Posterior cingulate gyrus (tissue), 11 donors: ENCODE measurements at regions not wholly inside any gene's neighbourhood (a gene's known extent, or its start where the extent isn't known, plus 50 kb on each side); places are given as distances from the start of the nearest gene placed in this dataset.
A peak's percentile ranks its signal among the peaks of the same experiment; 100 is the strongest.
"Not testable (repeated sequence)": the region's sequence is repeated elsewhere in the genome, so short reads cannot be mapped to it uniquely, and the experiment has no call there.

ENCODE experiments used
- DNase-seq, 10 donors: peaks; one replicate each; pipeline versions ENCODE4 v3.0.0 to v3.0.0-alpha.2; 2020 to 2021; ENCODE audit warnings: mixed read lengths in 3 of 10
- intact Hi-C: fragments of 100-400 bp; cut with DNase I; formaldehyde crosslinking; loops from one replicate; pipeline ENCODE4 v1.15.1; 2023

GRCh38 chr5:50898966-50899365 is 232.5 kb downstream of the PARP8 start:
- no peak for DNase-seq

GRCh38 chr5:50900952-50901510 is 234.6 kb downstream of the PARP8 start:
- no peak for DNase-seq
- intact Hi-C loops: no loop called here

More at GRCh38 chr5:50898966-50899365, 232.5 kb downstream of the PARP8 start:
- intact Hi-C loops: no loop called here

DNA sequence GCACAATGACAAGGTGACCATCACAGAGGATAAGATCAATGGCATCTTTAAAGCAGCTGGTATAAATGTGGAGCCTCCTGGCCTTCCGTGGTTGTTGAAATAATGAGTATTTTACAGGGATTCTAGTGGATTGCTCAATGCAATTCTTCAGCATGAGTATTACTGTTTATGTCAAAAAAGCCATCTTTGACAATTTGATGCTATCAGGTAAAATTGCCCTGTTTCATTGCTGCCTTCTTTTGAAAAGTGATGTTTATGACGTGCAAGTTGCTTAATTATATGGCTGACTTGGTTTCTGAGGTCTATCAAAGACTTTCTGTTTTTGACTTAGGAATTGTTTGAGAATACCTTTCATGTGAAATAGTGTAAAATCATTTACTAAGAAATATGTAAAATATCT is 237.2 kb downstream of the PARP8 start:
- intact Hi-C loops: no loop called here
- DNase-seq: no peak

DNA sequence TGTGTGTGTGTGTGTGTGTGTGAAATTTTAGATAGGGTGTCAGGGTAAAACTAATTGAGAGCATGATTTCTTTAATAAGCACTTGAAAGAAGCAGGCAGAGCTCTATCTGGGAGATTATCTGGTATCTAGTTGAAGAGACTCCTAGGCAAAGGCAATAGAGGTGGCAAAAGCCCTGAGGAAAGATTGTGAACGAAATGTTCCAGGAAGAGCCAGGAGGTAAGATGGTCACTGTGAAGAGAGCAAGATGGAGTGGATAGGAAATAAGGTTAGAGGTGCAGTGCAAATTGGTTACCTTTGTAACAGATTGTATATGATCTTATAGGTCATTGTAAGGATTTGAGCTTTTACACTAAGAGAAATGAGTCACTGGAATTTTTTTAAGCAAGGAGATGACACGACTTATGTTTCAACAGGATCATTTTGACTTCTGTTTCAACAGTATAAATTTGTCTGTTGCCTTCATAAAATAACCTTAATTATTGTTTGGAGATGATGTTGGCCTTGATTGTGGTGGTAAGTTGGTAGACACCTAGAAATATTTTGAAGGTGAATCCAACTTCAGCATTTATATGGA is 239.6 kb downstream of the PARP8 start:
- DNase-seq: no peak
- intact Hi-C loops: no loop called here

- peak in 2 of 10 donors; percentile 60 to 70 for DNase-seq
These were observed 253.7 kb downstream of the PARP8 start for GRCh38 chr5:50920160-50920559.

DNA sequence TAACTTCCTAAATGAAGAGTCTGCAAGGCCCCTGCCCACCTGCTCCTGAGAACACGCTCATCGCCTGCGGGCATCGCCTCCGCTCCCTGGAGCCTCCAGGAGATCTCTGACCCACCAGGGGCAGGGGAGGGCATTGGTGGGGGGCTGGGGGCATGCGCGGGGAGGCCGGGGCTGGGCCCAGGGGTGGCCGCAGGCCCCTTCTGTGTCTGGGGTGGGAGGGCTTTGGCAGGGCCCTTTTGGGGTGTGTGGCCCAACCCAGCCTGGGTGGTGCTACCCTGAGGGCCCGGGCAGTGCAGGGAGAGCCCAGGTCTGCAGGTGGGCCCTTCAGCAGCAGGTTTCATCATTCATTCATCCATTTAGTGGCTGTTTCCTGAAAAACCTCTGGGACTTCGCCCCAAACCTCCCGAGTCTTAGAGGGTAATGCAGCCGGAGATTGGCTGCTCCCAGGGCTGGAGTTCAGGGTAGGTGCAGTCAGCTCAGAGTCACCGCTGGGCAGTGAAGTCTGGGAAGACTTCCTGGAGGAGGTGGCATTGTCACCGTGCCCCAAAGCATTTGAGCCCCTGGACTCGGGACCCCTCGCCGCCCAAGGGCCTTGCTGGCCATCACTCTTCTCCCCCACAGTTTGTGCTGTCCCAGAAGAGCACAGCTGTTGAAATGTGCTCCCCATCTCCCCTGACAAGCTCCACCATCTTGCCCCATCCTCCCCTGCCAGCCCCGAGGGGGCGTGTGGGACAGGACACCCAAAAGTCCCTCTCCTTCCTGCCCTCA is 255.1 kb downstream of the PARP8 start:
- DNase-seq: peak in 1 of 10 donors; percentile 66
- intact Hi-C loops: no loop called here

More at GRCh38 chr5:50920160-50920559, 253.7 kb downstream of the PARP8 start:
- intact Hi-C loops: not testable (repeated sequence)

DNA sequence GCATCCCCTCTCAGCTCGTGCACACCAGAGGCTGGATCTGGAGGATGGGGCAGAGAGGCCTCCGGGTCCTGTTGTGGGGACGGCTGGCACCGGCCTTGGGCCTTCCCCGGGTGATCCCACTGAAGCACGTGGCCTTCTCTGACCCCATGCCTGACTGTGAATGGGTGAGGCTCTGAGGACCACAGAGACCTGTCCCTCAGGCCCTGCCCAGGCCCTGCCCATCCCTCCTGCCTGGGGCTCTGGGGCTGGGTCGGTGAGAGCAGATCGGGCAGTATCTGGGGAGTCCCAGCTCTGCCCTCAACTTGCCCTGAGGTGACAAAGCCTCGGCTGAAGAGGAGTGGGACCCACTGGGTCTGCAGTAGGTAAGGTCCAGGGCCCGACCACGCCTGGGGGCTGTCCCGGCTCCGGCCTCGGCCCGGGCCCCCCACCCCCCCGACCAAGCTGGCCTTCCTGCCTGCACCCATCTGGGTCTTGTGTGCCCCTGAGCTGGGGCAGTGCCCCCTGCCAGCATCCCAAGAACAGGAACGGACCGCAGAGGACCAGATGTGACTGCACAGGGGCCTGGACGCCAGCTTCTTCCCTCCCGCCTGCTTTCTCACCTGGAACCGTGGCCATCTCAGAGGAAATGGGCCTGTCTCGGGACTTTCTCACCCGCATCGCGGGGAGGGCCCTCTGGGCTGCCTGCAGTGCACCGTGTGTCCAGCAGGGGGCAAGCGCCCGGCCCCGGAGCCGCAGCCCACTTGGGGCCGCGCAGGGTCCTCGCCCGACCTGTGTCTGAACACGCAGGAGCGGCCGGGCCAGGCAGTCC is 255.9 kb downstream of the PARP8 start:
- intact Hi-C loops: not testable (repeated sequence)
- DNase-seq: peak in 1 of 10 donors; percentile 77

DNA sequence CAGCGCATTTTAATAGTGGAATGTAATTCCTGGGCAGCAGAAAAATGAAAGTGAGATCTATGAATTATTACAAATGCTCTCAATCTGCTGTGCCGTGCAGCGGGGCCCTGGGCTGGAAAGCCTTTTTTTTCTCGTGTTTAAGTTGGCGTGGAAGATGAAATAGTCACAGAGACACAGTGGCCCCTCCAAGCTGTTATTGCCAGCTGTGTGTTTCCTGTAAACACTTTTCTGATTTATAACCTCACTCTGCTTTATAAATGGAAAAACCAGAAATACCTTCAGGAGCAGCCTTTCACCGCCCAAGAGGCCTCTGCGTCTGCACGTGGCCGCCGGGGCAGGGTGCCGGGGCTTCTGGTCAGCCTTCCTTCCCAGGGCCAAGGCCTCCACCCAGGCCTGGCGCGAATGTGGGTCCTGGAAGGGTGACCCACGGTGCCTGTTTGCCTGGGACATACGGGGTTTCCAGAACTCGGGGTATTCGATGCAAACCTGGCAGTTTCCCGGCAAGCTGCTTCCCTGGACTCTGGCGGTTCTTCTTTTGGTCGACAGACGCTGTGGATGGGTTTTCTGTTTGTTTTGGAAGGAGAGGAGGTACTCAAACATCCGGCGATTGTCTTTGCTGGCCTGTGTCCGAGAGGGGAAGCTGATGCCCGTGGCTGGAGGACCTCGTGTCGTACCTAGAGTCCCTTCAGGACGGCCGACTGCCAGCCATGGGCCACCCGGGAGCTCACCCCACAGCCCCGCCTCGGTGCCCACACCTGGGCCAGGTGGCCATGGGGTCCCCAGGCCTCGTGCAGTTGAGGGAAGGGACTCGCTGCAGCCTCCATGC is 256.7 kb downstream of the PARP8 start:
- intact Hi-C loops: no loop called here
- peak in 2 of 10 donors; percentile 78 to 79 for DNase-seq

- intact Hi-C loops: no loop called here
- peak in 1 of 10 donors; percentile 49 for DNase-seq
These were observed 257.5 kb downstream of the PARP8 start for GRCh38 chr5:50923768-50924494.

DNA sequence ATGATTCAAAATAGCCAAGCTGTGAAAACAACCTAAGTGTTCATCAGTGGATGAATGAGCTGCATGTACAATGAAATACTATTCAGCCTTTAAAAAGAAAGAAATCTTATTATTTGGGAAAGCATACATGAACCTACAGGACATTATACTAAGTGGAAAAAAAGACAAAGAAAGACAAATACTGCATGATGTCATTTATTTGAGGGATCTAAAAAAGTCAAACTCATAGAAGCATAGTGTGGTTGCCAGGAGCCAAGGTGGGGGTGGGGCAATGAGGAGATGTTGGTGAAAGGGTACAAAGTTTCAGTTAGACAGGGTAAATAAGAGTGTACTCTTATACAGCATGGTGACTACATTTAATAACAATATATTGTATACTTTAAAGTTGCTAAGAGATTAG is 261.5 kb downstream of the PARP8 start:
- DNase-seq: no peak
- intact Hi-C loops: no loop called here

DNA sequence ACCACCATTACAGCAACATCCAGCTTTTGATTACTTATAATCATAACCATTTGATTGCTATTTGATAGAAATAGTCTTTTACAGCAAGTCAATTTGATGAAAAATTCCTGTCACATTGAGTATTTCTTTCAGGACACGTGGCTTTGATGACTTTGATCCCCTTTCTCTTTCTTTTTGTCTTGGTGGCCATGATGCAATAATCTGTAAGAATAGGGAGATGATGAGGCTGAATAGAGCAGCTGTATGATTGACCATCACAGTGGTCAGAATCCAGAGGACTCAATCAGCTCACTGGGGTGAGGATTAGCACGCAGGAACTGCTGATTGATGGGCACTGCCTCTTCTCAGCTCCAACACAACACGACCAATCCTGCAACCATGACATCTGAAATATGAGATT is 262.7 kb downstream of the PARP8 start:
- intact Hi-C loops: no loop called here
- DNase-seq: no peak

GRCh38 chr5:50934343-50934742 is 267.9 kb downstream of the PARP8 start:
- intact Hi-C loops: no loop called here
- DNase-seq: no peak

DNA sequence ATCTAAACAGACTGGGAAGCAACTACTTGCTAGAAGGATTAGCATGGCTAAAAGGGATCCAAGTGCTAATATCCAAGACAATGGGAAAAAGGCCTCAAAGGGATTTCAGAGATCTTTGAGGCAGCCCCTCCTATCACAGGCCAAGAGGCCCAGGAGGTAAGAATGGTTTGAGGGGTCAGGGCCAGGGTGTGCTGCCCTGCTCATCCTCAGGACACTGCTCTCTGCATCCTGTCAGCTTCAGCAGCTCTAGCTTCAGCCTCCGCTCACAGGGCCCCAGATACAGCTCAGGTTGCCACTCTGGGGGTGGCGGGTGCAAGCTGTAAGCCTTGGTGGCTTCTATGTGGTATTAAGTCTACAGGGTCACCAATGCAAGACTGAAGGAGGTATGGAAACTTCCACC is 278.7 kb downstream of the PARP8 start:
- no peak for DNase-seq
- intact Hi-C loops: no loop called here

DNA sequence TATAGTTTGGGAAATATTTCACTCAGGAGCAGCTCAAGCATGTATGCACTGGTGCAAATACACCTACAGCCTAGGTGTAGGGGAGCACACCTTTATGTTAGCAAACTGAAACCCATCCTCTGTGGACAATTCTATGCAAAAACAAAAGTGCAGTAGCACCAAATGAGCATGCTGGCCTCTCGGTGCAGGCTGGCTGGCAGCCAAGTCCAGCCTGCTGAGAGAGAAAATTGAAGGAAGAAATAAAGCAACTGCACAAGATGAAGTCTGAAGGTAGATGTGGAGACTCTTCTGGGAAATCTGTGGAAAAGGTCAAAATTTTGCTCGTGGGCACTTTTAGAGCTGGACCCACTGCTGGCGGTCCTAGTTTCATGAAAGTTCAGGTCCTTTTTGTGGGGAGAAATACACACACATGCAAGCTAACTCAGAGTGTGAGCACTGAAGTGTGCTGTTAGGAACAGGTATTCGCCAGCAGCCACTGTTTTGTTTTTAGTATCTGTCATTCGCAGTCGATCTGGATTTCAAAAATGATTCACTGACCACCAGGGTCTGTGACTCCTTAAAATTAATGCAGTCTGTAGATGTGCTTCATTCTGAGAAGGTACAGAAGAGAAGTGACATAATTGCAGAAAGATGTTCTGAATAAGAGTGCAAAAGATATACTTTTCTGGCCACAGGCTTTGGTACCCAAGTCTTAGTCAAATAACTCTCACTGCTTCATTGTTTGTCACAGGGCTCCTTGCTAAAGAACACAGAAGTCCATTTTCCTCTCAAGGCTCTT is 281.7 kb downstream of the PARP8 start:
- intact Hi-C loops: no loop called here
- DNase-seq: no peak

- no peak for DNase-seq
- intact Hi-C loops: no loop called here
These were observed 286.9 kb downstream of the PARP8 start for GRCh38 chr5:50953290-50953689.

DNA sequence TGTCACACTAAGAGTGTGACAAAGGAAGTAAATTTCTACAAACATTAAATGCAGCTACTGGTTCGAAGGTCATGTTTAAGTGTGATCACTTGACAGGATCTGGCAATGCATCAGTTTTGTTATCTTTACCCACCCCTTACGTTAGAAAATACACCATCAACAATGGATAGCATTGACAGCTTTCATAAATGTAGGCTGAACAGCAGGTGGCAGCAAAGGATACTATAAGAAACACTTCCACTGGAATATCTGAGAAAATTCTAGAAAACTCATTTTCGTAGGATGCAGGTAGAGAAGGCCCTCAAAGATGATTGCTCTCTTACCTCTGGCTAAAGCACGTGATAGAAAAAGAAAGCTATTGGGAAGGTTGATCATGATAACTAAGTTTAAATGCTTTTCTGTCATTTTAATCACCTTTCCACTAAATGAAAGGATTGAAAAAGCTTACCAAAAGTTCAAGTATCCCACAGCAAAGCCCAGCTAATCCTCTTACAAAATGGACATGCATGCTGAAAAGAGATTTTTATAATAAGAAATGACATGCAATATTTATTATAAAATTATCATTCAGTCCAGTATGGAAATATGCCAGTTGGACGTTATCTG is 292.5 kb downstream of the PARP8 start:
- intact Hi-C loops: loop anchor here (2.0 kb wide), 1 partner anchor 1698 kb away; no protein-coding TSS in a partner anchor
- peak in 1 of 10 donors; percentile 33 for DNase-seq

DNA sequence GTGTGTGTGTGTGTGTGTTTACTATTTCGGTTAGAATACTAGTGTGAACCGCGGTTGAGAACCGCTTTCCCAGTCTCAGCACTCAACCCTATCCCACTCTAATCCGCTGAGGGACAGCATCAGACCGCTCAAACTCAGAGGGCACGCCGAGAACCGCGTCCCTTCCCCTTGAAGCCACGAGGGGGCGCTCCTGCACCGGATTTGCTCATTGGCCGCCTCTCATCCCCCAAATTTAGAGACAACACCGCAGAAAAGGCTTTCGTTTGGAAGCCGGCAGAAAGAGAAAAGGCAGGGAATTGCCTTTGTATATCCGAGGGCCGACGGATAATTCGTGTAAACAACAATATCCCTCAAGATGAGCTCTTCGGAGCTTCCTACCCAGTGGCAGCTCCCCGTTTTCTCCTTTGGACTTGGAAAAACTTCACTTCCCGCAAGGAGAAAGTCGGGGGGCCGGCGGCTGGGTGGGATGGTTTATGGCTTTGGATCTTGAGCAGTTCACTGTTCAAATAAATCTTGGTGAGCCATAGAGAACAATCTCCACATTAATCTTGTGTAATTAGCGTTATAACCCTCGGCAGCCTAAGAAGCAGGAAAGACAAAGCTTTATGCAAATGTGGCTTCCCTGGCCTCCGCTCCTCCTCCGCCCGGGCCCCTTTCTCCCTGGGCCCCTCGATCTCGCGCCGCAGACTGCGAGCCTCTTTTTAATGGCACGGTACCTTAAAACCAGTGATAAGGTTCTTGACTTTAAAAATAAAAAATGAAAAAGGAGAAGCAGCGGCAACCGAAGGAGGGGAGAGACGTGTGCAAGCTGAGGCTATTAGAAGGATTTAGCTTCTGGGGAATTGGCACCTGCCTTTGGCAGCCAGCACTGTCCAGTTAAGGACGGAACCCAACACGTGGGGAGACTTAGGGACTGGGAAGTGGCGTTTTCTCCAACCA is 296.8 kb downstream of the PARP8 start:
- intact Hi-C loops: loop anchor here (2.0 to 10.0 kb wide), 5 partner anchors 422 to 1602 kb away; partner anchors contain the start of gene ISL1
- DNase-seq: peak; percentile 56 to 96 (median 82)
